Glutamatergic neuron (in vitro differentiated cells): ENCODE measurements at regions not wholly inside any gene's neighbourhood (a gene's known extent, or its start where the extent isn't known, plus 50 kb on each side); places are given as distances from the start of the nearest gene placed in this dataset.

Experiments used
- DNase-seq: peaks from one replicate; pipeline ENCODE4 v3.0.0; 2022
- H3K27ac Mint-ChIP-seq: one replicate; pipeline ENCODE4 v1.8.0; 2020; ENCODE audit warnings: mild to moderate bottlenecking, mixed read lengths, inconsistent platforms; ENCODE audit not compliant: unreplicated experiment
- H3K27me3 Mint-ChIP-seq: one replicate; pipeline ENCODE4 v1.8.0; 2020; ENCODE audit warnings: mild to moderate bottlenecking, moderate library complexity, mixed read lengths, inconsistent platforms; ENCODE audit not compliant: unreplicated experiment
- H3K36me3 Mint-ChIP-seq: one replicate; pipeline ENCODE4 v1.8.0; 2020; ENCODE audit warnings: mild to moderate bottlenecking, mixed read lengths, inconsistent platforms; ENCODE audit not compliant: unreplicated experiment
- H3K4me1 Mint-ChIP-seq: one replicate; pipeline ENCODE4 v1.8.0; 2020; ENCODE audit warnings: mild to moderate bottlenecking, low read depth, mixed read lengths, inconsistent platforms; ENCODE audit not compliant: unreplicated experiment
- H3K4me3 Mint-ChIP-seq: one replicate; pipeline ENCODE4 v1.8.0; 2020; ENCODE audit warnings: mild to moderate bottlenecking, mixed read lengths, inconsistent platforms; ENCODE audit not compliant: unreplicated experiment
- H3K9me3 Mint-ChIP-seq: one replicate; pipeline ENCODE4 v1.8.0; 2020; ENCODE audit warnings: mild to moderate bottlenecking, moderate library complexity, mixed read lengths, inconsistent platforms; ENCODE audit not compliant: unreplicated experiment
- TF ChIP-seq, protein P1 (sequence below): fragments of 200-600 bp; sonication (generic); IDR thresholded peaks from one replicate; pipeline ENCODE4 v1.5.0; 2021; ENCODE audit not compliant: partially characterized antibody, unreplicated experiment

DNA sequence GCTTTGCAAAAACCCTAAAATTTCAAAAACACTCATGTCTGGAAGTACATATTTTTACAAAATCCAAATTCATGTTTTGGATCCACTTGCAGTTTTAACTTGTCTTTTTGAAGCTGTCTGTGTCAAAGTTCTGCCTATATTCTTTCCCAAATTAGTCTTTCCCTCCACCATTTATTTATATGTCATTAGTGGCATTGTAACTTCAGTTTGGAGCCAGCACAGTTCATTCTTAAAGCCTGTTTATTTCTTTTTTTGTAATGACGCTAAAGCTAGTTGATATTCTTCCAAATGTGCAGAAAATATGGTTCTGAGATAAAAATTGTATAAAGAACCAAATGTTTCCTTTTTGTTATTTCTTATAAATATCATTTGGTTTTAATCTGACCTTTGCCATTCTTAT, 2039.3 kb downstream of the OLFM4 start:
- DNase-seq, result no peak
- Mint-ChIP-seq H3K36me3 (no peaks in the 10 kb centered on the region), H3K4me3 (no peak overlapping the region), H3K27ac (no peak overlapping the region), H3K27me3 (no peaks in the 10 kb centered on the region), H3K4me1 (no peaks in the 10 kb centered on the region), H3K9me3 (no peaks in the 10 kb centered on the region)
- TF ChIP-seq, protein P1, sequence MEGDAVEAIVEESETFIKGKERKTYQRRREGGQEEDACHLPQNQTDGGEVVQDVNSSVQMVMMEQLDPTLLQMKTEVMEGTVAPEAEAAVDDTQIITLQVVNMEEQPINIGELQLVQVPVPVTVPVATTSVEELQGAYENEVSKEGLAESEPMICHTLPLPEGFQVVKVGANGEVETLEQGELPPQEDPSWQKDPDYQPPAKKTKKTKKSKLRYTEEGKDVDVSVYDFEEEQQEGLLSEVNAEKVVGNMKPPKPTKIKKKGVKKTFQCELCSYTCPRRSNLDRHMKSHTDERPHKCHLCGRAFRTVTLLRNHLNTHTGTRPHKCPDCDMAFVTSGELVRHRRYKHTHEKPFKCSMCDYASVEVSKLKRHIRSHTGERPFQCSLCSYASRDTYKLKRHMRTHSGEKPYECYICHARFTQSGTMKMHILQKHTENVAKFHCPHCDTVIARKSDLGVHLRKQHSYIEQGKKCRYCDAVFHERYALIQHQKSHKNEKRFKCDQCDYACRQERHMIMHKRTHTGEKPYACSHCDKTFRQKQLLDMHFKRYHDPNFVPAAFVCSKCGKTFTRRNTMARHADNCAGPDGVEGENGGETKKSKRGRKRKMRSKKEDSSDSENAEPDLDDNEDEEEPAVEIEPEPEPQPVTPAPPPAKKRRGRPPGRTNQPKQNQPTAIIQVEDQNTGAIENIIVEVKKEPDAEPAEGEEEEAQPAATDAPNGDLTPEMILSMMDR, result no peak

DNA sequence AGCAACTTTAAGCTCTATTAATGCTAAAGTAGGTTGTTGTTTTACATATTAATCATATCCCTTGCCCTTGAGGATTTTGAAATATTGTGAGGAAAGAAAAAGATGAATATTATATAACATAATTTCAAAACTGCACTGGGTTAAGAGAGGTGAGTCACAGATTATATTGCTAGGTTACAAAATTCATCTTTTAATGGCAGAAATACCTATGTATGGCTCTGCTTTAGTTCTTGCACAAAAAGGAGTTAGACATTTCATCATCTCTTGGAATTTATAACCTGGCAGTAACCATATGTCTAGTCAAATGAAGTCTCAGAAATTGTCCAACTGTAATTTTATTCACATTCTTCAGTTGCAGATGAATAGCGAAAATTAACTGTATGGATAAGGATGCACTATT, 2041.1 kb downstream of the OLFM4 start:
- Mint-ChIP-seq H3K4me3 (no peak overlapping the region), H3K27me3 (no peaks in the 10 kb centered on the region), H3K27ac (no peak overlapping the region), H3K4me1 (no peaks in the 10 kb centered on the region), H3K9me3 (no peaks in the 10 kb centered on the region), H3K36me3 (no peaks in the 10 kb centered on the region)
- TF ChIP-seq, protein P1, result no peak
- DNase-seq, result no peak

DNA sequence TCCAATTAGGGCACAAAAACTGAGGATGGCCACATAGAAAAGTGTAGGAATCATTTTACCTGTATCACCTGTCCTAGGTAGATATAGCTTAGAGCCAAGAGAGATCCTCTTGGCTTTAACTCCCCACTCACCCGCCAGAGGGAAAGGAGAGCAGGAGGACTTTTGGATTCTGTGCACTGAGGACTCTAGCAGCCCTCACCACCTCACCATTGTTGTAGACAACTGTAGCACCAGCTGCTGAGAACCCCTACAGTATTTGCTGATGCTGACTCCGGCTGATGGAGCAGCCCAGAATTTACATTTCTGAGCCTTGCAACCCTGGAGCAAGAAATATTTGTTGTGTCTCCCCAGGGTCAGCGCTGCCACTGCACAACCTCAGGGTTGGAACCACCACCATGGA, 2044.4 kb downstream of the OLFM4 start:
- H3K27ac Mint-ChIP-seq, result no peak overlapping the region
- H3K9me3 Mint-ChIP-seq, result no peaks in the 10 kb centered on the region
- H3K27me3 Mint-ChIP-seq, result no peaks in the 10 kb centered on the region
- DNase-seq, result no peak
- no peak overlapping the region for H3K4me3 Mint-ChIP-seq
- no peaks in the 10 kb centered on the region for H3K4me1 Mint-ChIP-seq
- TF ChIP-seq, protein P1, result no peak
- no peaks in the 10 kb centered on the region for H3K36me3 Mint-ChIP-seq

DNA sequence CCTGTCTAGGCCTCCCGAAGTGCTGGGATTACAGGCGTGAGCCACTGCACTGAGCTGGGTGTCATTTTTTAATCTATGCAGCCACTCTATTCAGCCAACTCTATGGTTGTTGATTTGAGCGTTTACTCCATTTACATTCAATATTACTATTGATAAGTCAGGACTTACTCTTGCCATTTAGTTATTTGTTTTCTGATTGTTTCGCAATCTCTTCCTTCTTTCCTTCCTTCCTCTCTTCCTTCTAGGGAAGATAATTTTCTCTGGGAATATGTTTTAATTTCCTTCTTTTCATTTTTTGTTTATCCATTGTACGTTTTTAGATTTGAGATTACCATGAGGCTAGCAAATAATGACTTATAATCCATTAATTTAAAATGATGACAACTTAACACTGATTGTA, 2056.0 kb downstream of the OLFM4 start:
- no peak overlapping the region for H3K27ac Mint-ChIP-seq

DNA sequence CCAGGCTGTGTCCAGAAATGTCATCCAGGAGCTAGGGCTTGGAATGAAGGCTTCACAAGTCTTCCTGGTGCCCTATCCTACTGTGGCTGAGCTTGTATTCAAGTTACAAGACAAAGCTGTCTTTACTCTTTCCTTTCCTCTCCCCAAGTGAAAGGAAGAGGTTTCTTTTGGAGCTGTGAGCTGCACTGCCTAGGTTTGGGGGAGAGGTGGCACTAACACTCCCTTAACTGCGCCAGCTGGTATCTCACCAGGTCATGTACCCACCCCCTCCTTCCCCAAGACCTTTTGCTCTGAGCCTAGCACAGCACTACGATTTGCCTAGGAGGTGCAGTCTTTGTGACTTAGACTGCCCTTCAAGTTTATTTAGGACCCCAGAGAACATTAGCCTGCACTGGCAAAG, 2053.6 kb upstream of the PRR20A start:
- Mint-ChIP-seq H3K9me3 (no peaks in the 10 kb centered on the region), H3K4me1 (no peaks in the 10 kb centered on the region), H3K4me3 (no peak overlapping the region), H3K27me3 (no peaks in the 10 kb centered on the region), H3K27ac (no peak overlapping the region), H3K36me3 (no peaks in the 10 kb centered on the region)
- TF ChIP-seq, protein P1, result no peak
- no peak for DNase-seq

More for the DNA sequence above, 2056.0 kb downstream of the OLFM4 start:
- TF ChIP-seq, protein P1, result no peak
- Mint-ChIP-seq H3K4me3 (no peak overlapping the region), H3K27me3 (no peaks in the 10 kb centered on the region), H3K36me3 (no peaks in the 10 kb centered on the region), H3K9me3 (no peaks in the 10 kb centered on the region), H3K4me1 (no peaks in the 10 kb centered on the region)
- no peak for DNase-seq
